SK-N-SH (cell line): ENCODE measurements at regions not wholly inside any gene's neighbourhood (a gene's known extent, or its start where the extent isn't known, plus 50 kb on each side); places are given as distances from the start of the nearest gene placed in this dataset.

Source experiments
- CTCF ChIA-PET: fragments of 300-600, 350-600 bp; formaldehyde crosslinking; extraction: SDS; loops from one replicate; lab custom pipeline; 2021; lab: Yijun Ruan, JAX
- POLR2A ChIA-PET: fragments of 350-600 bp; sonication (Branson Sonifier 250); formaldehyde crosslinking; extraction: SDS; loops from one replicate; lab custom pipeline; 2020; ENCODE audit warnings: antibody characterized with exemption, inconsistent platforms; lab: Yijun Ruan, JAX
- DNase-seq: peaks from one replicate; pipeline ENCODE4 v3.0.0; 2012
- H2AFZ ChIP-seq: fragments of 200-600 bp; sonication (generic); 2 replicates; pipeline ENCODE4 v1.8.1; 2016; ENCODE audit warnings: antibody characterized with exemption, mild to moderate bottlenecking, low read depth
- H3F3A ChIP-seq: fragments of 200-600 bp; sonication (generic); replicated peaks from 2 replicates; pipeline ENCODE3; 2016; ENCODE audit warnings: antibody characterized with exemption, mild to moderate bottlenecking; ENCODE audit not compliant: insufficient read depth
- H3K27ac ChIP-seq, 2 experiments: fragments of 200-500 bp in 1 of 2; fragments of 200-600 bp in 1 of 2; sonication (Bioruptor generic) in 1 of 2; sonication (generic), shearing (Covaris generic) in 1 of 2; 2 replicates each; pipeline versions ENCODE4 v1.5.1 to v1.6.1; 2014 to 2016; ENCODE audit warnings: low read depth in 2 of 2, inconsistent platforms in 1 of 2, low read length in 1 of 2, mild to moderate bottlenecking in 1 of 2, mixed read lengths in 1 of 2
- H3K27me3 ChIP-seq: fragments of 200-600 bp; sonication (generic), shearing (Covaris generic); 2 replicates; pipeline ENCODE4 v1.6.1; 2016; ENCODE audit warnings: mixed run types; ENCODE audit not compliant: insufficient read depth
- H3K36me3 ChIP-seq, 2 experiments: fragments of 200-500 bp in 1 of 2; fragments of 200-600 bp in 1 of 2; sonication (Bioruptor generic) in 1 of 2; sonication (generic) in 1 of 2; replicated peaks in 1 of 2; 2 replicates each; pipeline versions ENCODE3 to v1.5.1; 2014 to 2016; ENCODE audit warnings: low read length in 1 of 2, mild to moderate bottlenecking in 1 of 2; ENCODE audit not compliant: insufficient read depth in 2 of 2, control insufficient read depth in 1 of 2
- H3K4me1 ChIP-seq, 2 experiments: fragments of 200-500 bp in 1 of 2; fragments of 200-600 bp in 1 of 2; sonication (Bioruptor generic) in 1 of 2; sonication (generic), shearing (Covaris generic) in 1 of 2; 2 replicates each; pipeline versions ENCODE4 v1.5.1 to v1.6.1; 2014 to 2016; ENCODE audit warnings: low read depth in 1 of 2, low read length in 1 of 2, mixed run types in 1 of 2; ENCODE audit not compliant: insufficient read depth in 2 of 2, control insufficient read depth in 1 of 2
- H3K4me2 ChIP-seq: fragments of 200-600 bp; sonication (generic), shearing (Covaris generic); 2 replicates; pipeline ENCODE4 v1.6.1; 2017; ENCODE audit warnings: mixed run types
- H3K4me3 ChIP-seq, 2 experiments: fragments of 200-500 bp in 1 of 2; fragments of 200-600 bp in 1 of 2; sonication (Bioruptor generic) in 1 of 2; sonication (generic), shearing (Covaris generic) in 1 of 2; 2 replicates each; pipeline versions ENCODE4 v1.5.1 to v1.8.1; 2014 to 2016; ENCODE audit warnings: low read depth in 2 of 2, inconsistent platforms in 1 of 2, low read length in 1 of 2, mild to moderate bottlenecking in 1 of 2, mixed read lengths in 1 of 2, moderate library complexity in 1 of 2
- H3K79me2 ChIP-seq: fragments of 200-600 bp; sonication (generic); 2 replicates; pipeline ENCODE4 v1.8.1; 2017; ENCODE audit warnings: mild to moderate bottlenecking; ENCODE audit not compliant: insufficient read depth
- H3K9ac ChIP-seq: fragments of 200-600 bp; sonication (generic); 2 replicates; pipeline ENCODE4 v1.6.1; 2017; ENCODE audit warnings: mixed run types
- H3K9me2 ChIP-seq: fragments of 200-600 bp; sonication (generic); 2 replicates; pipeline ENCODE4 v1.6.1; 2017; ENCODE audit warnings: mixed run types
- H3K9me3 ChIP-seq: fragments of 200-600 bp; sonication (generic); 2 replicates; pipeline ENCODE4 v1.6.1; 2017; ENCODE audit warnings: mixed run types, mild to moderate bottlenecking, moderate library complexity
- H4K20me1 ChIP-seq: fragments of 200-600 bp; sonication (generic); 2 replicates; pipeline ENCODE4 v1.6.1; 2017; ENCODE audit warnings: mild to moderate bottlenecking, mixed run types; ENCODE audit not compliant: insufficient read depth
- EP300 ChIP-seq, 2 experiments: IDR thresholded peaks; 2 replicates each; pipeline versions ENCODE4 v1.4.0 to v1.6.1; 2012; ENCODE audit warnings: borderline replicate concordance in 1 of 2, low read depth in 1 of 2, low read length in 1 of 2
- EZH2phosphoT487 ChIP-seq: fragments of 200-600 bp; sonication (generic); IDR thresholded peaks from 2 replicates; pipeline ENCODE4 v1.6.1; 2017; ENCODE audit warnings: low read depth, mixed run types, mild to moderate bottlenecking, antibody characterized with exemption, moderate library complexity, borderline replicate concordance
- GABPA ChIP-seq: IDR thresholded peaks from 2 replicates; pipeline ENCODE4 v1.4.0; 2012; ENCODE audit warnings: low read depth, mild to moderate bottlenecking
- MAX ChIP-seq: IDR thresholded peaks from 2 replicates; pipeline ENCODE4 v1.4.0; 2012; ENCODE audit warnings: low read depth
- MEF2A ChIP-seq: IDR thresholded peaks from 2 replicates; pipeline ENCODE4 v1.4.0; 2012; ENCODE audit warnings: low read depth, borderline replicate concordance
- SIN3A ChIP-seq: IDR thresholded peaks from 2 replicates; pipeline ENCODE4 v1.6.1; 2012; ENCODE audit warnings: low read depth, mild to moderate bottlenecking, low read length, moderate library complexity, borderline replicate concordance
- TCF12 ChIP-seq: IDR thresholded peaks from 2 replicates; pipeline ENCODE4 v1.4.0; 2012
- TEAD4 ChIP-seq: IDR thresholded peaks from 2 replicates; pipeline ENCODE4 v1.4.0; 2012; ENCODE audit warnings: mild to moderate bottlenecking, borderline replicate concordance; ENCODE audit not compliant: insufficient read depth
- WGBS: methylation state at CpG from one replicate; pipeline ENCODE4 v1.1.6; 2017; ENCODE audit warnings: low lambda C conversion rate; 5-methylcytosine and 5-hydroxymethylcytosine counted together
- TF ChIP-seq, protein P1 (sequence below): IDR thresholded peaks from 2 replicates; pipeline ENCODE4; 2012
- TF ChIP-seq, protein P2 (sequence below): fragments of 150-350 bp; IDR thresholded peaks from 2 replicates; pipeline ENCODE4 v1.6.1; 2017; ENCODE audit warnings: antibody characterized with exemption, low read length, low read depth, borderline replicate concordance
- TF ChIP-seq, protein P3 (sequence below): IDR thresholded peaks from 2 replicates; pipeline ENCODE4 v1.4.0; 2012; ENCODE audit warnings: low read depth, borderline replicate concordance
- TF ChIP-seq, protein P4 (sequence below): IDR thresholded peaks from 2 replicates; pipeline ENCODE4 v1.4.0; 2012; ENCODE audit warnings: low read depth, borderline replicate concordance

DNA sequence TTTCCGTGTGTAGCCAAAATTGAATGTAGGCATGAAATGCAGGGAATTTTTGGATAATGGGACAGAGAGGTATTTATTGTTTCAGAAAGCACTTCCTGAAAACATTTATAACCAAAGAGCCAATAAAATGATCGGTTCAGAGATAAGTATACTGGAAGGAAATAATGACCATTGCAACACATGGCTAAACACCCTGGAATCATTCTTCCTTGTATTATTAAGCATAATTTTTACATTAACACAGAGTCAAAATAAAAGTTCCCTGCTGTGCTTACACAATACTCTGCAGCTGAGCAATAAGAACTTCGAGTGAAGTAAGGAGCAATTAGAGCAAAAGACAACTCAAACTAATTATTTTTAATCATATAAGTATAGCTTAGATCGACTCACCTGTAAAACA is 648.3 kb downstream of the TNS3 start:
- no peak overlapping the region for H3K4me3 ChIP-seq
- peak overlapping the region; percentile 32; the same call in 1 of the 2 replicates for H3K9ac ChIP-seq
- no peaks in the 10 kb centered on the region for H3K36me3 ChIP-seq
- no peaks in the 10 kb centered on the region for H3K9me3 ChIP-seq
- peaks cover 19 to 32% of the 10 kb centered on the region in 2 experiments for H3K4me1 ChIP-seq
- no peaks in the 10 kb centered on the region for H3K79me2 ChIP-seq
- ChIA-PET CTCF (interaction anchor here (1.3 to 1.8 kb wide), 3 partner anchors 15 to 162 kb away, joined by 3 to 4 read pairs (median 3); no protein-coding TSS in a partner anchor), POLR2A (interaction anchor here (0.6 kb wide), 1 partner anchor 101 kb away, joined by 3 read pairs; no protein-coding TSS in a partner anchor)
- H2AFZ ChIP-seq: no peak overlapping the region
- H4K20me1 ChIP-seq: no peaks in the 10 kb centered on the region
- peak overlapping the region; percentile 38; the same call in 1 of the 2 replicates for H3K4me2 ChIP-seq
- WGBS: 76% methylated on average over 4 of the region's 4 CpGs
- no peaks in the 10 kb centered on the region for H3K9me2 ChIP-seq
- no peaks in the 10 kb centered on the region for H3K27me3 ChIP-seq
- peaks cover 29% of the 10 kb centered on the region for H3F3A ChIP-seq
- H3K27ac ChIP-seq: peak overlapping the region; percentile 88; a peak in 3 of 4 replicates
- no peak for DNase-seq
- TF ChIP-seq TCF12 (no peak), MEF2A (no peak), TEAD4 (no peak), SIN3A (no peak), MAX (no peak), EZH2phosphoT487 (no peak), GABPA (no peak), EP300 (IDR thresholded peaks at IDR 0.05; ENCODE audit: borderline replicate concordance in 1 of 2, low read depth in 1 of 2, low read length in 1 of 2) (no peak)
- TF ChIP-seq, protein P1, sequence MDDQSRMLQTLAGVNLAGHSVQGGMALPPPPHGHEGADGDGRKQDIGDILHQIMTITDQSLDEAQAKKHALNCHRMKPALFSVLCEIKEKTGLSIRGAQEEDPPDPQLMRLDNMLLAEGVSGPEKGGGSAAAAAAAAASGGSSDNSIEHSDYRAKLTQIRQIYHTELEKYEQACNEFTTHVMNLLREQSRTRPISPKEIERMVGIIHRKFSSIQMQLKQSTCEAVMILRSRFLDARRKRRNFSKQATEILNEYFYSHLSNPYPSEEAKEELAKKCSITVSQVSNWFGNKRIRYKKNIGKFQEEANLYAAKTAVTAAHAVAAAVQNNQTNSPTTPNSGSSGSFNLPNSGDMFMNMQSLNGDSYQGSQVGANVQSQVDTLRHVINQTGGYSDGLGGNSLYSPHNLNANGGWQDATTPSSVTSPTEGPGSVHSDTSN: no peak
- TF ChIP-seq, protein P2, sequence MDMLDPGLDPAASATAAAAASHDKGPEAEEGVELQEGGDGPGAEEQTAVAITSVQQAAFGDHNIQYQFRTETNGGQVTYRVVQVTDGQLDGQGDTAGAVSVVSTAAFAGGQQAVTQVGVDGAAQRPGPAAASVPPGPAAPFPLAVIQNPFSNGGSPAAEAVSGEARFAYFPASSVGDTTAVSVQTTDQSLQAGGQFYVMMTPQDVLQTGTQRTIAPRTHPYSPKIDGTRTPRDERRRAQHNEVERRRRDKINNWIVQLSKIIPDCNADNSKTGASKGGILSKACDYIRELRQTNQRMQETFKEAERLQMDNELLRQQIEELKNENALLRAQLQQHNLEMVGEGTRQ: no peak
- TF ChIP-seq, protein P3, sequence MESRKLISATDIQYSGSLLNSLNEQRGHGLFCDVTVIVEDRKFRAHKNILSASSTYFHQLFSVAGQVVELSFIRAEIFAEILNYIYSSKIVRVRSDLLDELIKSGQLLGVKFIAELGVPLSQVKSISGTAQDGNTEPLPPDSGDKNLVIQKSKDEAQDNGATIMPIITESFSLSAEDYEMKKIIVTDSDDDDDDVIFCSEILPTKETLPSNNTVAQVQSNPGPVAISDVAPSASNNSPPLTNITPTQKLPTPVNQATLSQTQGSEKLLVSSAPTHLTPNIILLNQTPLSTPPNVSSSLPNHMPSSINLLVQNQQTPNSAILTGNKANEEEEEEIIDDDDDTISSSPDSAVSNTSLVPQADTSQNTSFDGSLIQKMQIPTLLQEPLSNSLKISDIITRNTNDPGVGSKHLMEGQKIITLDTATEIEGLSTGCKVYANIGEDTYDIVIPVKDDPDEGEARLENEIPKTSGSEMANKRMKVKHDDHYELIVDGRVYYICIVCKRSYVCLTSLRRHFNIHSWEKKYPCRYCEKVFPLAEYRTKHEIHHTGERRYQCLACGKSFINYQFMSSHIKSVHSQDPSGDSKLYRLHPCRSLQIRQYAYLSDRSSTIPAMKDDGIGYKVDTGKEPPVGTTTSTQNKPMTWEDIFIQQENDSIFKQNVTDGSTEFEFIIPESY: no peak
- TF ChIP-seq, protein P4, sequence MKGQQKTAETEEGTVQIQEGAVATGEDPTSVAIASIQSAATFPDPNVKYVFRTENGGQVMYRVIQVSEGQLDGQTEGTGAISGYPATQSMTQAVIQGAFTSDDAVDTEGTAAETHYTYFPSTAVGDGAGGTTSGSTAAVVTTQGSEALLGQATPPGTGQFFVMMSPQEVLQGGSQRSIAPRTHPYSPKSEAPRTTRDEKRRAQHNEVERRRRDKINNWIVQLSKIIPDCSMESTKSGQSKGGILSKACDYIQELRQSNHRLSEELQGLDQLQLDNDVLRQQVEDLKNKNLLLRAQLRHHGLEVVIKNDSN: no peak
